UCSD-AML1 (cell line): ENCODE measurements at regions not wholly inside any gene's neighbourhood (a gene's known extent, or its start where the extent isn't known, plus 50 kb on each side); places are given as distances from the start of the nearest gene placed in this dataset.
"Not testable (repeated sequence)": the region's sequence is repeated elsewhere in the genome, so short reads cannot be mapped to it uniquely, and the experiment has no call there.

Experiments used
- DNase-seq: peaks from one replicate; lab custom pipeline; 2025; ENCODE audit not compliant: unreplicated experiment; lab: John Stamatoyannopoulos, UW

DNA sequence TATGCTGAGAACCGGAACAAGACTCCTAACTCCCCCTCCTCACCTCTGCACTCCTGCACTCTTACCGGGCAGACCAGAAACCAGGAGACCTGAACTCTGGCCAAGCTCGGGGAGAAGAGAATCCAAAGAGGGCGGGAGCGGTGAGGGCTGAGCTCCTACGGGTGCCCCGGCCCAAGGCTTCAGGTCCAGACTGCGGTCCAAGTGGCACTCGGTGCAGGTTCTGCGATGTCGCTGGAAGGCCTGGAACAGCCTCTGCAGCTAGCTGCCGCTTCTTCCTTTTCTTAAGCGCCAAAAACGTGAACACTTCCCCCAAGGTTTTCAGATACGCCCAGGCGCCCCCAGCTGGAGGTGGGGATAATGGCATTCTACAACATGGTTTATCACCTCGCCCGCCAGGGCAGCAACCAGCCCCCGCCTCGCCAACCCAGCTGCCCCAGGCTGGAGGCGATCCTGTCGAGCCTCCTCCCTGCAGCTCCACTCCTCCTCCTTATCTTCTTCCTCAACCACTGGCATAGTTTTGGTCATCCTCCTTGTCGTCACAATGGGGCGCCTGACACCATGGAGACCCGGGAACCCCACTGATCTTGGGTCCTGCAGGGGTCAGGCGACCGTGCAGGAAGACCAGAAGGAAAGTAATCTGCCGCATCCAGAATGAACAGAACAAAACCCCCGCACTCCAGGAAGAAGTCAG, 1735.9 kb downstream of the TP53TG3F start:
- DNase-seq: no peak

- DNase-seq: no peak
Measured at GRCh38 chr16:35195864-35196216, 1736.4 kb downstream of the TP53TG3F start.

DNA sequence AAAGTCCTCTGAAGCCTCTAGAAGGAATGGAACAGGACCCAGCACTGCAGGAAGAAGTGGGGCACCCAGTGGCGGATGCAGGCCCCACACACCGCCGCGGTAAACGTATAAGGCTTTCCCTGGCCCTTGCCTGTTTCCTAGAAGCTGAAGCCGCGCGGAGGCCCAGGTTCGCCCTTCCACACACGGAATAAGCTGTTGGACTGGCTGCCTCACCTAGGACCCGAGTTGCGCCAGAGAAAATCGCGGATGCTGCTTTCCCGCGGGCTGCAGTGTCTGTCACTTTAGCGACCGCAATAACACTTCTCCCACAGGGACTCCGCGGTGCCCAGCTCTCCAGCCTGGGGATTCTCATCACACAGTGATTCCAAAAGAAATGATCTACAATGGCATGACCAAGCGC, 1736.9 kb downstream of the TP53TG3F start:
- DNase-seq: no peak

DNA sequence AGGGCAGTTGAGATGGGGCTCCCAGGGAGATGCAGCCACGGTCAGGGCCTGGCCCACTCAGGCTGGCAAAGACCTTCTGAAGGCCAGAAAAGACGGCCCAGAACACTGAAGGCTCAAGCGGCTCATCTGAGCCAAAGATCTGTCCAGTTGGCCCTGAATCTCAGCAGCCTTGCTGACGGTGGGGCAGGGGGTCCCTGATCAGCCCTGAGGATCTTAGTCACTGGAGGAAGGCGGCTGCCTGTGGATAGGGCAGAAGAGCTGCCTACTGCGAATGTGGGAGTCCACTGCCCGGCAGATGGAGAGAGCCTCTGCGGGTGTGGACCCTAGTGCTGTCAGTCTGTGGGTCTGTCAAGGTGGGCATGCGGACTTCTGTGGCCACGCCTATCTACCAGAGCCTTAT, 1738.2 kb downstream of the TP53TG3F start:
- no peak for DNase-seq

- no peak for DNase-seq
Measured at GRCh38 chr16:35198223-35199199, 1739.1 kb downstream of the TP53TG3F start.

GRCh38 chr16:35200662-35201061, 1741.2 kb downstream of the TP53TG3F start:
- DNase-seq: no peak

- DNase-seq: no peak
Measured at GRCh38 chr16:35201151-35201550, 1741.7 kb downstream of the TP53TG3F start.

DNA sequence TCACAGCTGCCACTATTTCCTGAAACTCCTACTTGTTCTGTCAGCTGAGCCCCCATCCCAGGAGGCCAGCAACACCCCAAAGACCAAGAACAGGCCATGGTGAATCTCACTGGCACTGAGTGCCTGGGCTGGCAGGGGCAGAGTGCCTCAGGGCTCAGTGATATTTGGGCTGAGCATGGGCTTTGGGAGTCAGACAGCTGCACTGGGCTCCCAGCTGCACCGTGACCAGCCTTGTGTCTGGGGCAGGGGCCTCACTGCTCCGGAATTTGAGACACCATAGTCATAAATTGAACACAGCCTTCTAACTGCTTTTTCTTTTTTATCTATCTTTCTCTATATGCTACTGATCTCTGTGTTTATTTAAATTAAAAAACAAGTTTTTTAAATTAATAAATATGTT, 1744.2 kb downstream of the TP53TG3F start:
- DNase-seq: no peak

GRCh38 chr16:35207059-35207999, 1747.9 kb downstream of the TP53TG3F start:
- no peak for DNase-seq

DNA sequence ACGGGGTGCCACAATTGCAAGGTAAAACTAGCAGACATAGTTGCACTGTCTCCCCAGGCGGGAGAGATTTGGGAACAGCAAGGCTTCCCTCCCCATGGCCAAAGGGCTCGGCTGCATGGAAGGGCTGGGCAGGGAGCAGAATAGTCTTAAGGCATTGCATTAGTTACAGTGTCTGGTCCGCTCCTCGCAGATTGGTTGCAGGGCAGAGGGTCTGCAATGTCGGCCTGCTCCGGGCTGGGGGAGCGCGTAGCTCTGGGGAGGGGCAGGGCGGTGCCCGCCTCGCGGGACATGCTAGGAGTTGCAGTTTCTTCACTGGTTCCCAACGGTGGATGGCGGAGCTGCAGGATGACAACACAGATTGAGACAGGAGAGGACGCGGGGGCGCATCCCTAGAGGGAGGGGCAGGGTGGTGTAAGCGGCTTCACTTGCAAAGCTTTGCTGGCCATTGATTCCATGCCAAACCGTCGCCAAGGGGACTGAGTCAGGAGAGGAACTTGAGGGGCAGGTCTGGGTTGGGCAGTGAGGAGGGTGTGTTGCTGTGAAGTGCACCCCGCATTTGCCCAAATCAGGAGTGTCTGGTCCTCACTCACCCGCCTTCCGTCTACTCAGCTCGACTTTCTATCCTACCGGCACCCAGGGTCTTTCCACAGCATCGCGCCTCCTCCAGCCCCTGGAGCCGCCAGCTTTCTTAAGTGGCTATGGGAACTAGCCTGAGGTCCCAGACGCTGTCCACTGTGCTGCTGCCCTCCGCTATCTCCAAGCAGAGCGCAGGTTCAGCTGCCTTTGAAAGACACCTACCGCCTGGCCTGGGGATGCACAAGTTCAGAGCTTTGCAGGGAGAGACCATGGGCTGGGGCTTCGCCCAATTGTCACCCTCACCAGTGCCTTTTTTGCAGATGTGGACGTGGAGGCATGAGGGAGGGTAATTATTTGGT, 1748.9 kb downstream of the TP53TG3F start:
- no peak for DNase-seq

GRCh38 chr16:35210681-35211433, 1751.4 kb downstream of the TP53TG3F start:
- no peak for DNase-seq

- DNase-seq: no peak
Measured at GRCh38 chr16:35214840-35215239, 1755.4 kb downstream of the TP53TG3F start.

GRCh38 chr16:35215287-35215686, 1755.9 kb downstream of the TP53TG3F start:
- no peak for DNase-seq

DNA sequence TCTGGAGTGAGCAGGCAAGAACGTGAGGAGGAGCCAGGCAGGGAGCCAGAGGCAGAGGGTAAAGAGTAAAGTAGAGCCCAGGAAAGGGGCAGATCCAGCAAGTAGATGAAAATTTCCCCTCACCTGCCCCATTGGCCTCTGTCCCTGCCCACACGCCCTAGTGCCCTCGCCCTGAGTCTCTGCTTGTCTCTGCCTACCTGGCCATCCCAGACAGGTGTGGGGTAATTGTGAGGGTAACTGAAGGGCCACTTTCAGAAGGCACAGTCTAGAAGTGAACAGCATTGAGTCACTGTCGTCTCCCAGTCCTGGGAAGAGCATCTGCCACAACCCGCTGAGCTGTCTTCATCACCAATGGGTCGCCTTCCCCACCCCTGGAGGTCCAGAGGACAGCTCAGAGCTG, 1756.8 kb downstream of the TP53TG3F start:
- not testable (repeated sequence) for DNase-seq

GRCh38 chr16:35221482-35222185, 1762.2 kb downstream of the TP53TG3F start:
- no peak for DNase-seq

DNA sequence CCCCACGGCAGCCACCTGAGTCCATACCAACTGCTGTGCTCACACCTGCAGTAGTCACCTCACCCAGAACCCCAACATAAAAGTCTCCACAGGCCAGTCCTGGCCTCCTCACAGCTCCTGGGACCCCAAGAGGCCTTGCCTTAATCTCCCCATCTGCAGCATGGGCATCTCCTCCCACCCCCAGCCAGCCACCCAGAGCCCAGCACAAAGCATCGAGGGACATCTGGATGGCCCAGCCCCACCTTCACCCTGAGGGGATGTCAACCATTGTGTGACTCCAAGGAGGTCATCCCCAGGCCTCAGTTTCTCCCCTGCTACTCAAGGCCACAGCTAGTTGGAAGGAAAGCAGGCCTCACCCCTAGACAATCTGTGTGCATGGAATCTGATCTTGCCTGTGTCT, 1775.3 kb downstream of the TP53TG3F start:
- DNase-seq: no peak

- no peak for DNase-seq
Measured at GRCh38 chr16:35239561-35239960, 1780.1 kb downstream of the TP53TG3F start.

GRCh38 chr16:35249051-35249450, 1789.6 kb downstream of the TP53TG3F start:
- DNase-seq: no peak
